Fibroblast of lung (primary cell): ENCODE measurements at regions not wholly inside any gene's neighbourhood (a gene's known extent, or its start where the extent isn't known, plus 50 kb on each side); places are given as distances from the start of the nearest gene placed in this dataset.

Experiments
- DNase-seq, 2 donors: peaks; one replicate each; pipeline versions ENCODE4 v3.0.0 to v3.0.0-alpha.2; 2010; ENCODE audit warnings: low read depth in 2 of 2
- H2AFZ ChIP-seq: 2 replicates; pipeline ENCODE4 v1.5.1; 2012; ENCODE audit warnings: low read length, control low read depth, inconsistent platforms
- H3K27ac ChIP-seq: 2 replicates; pipeline ENCODE4 v1.5.1; 2011; ENCODE audit warnings: low read length, control low read depth; ENCODE audit not compliant: insufficient read depth
- H3K27me3 ChIP-seq: 2 replicates; pipeline ENCODE4 v1.5.1; 2011; ENCODE audit warnings: mild to moderate bottlenecking, low read length; ENCODE audit not compliant: control insufficient read depth, insufficient read depth
- H3K36me3 ChIP-seq: 2 replicates; pipeline ENCODE4 v1.5.1; 2011; ENCODE audit warnings: low read length; ENCODE audit not compliant: control insufficient read depth, insufficient read depth
- H3K4me1 ChIP-seq: 2 replicates; pipeline ENCODE4 v1.5.1; 2011; ENCODE audit warnings: low read length; ENCODE audit not compliant: control insufficient read depth, insufficient read depth; ENCODE audit errors: extremely low read depth
- H3K4me2 ChIP-seq: 2 replicates; pipeline ENCODE4 v1.5.1; 2011; ENCODE audit warnings: low read length, control low read depth; ENCODE audit not compliant: insufficient read depth; ENCODE audit errors: extremely low read depth
- H3K4me3 ChIP-seq, 4 experiments: fragments of 200-600 bp in 1 of 4; sonication (generic) in 1 of 4; replicated peaks in 1 of 4; 2 replicates each; pipeline ENCODE4 v1.5.1; 2011 to 2016; ENCODE audit warnings: low read length in 4 of 4, low read depth in 3 of 4, mild to moderate bottlenecking in 3 of 4, control low read depth in 2 of 4, inconsistent platforms in 1 of 4, mixed read lengths in 1 of 4; ENCODE audit not compliant: insufficient read depth in 1 of 4; ENCODE audit errors: control extremely low read depth in 1 of 4
- H3K79me2 ChIP-seq: 2 replicates; pipeline ENCODE4 v1.5.1; 2012; ENCODE audit warnings: mild to moderate bottlenecking, low read length, inconsistent platforms; ENCODE audit not compliant: control insufficient read depth, insufficient read depth
- H3K9ac ChIP-seq: 2 replicates; pipeline ENCODE4 v1.5.1; 2011; ENCODE audit warnings: mild to moderate bottlenecking, low read length, control low read depth; ENCODE audit not compliant: insufficient read depth
- H3K9me3 ChIP-seq: 2 replicates; pipeline ENCODE4 v1.5.1; 2012; ENCODE audit warnings: low read depth, low read length; ENCODE audit not compliant: control insufficient read depth, insufficient read depth
- H4K20me1 ChIP-seq: 2 replicates; pipeline ENCODE4 v1.5.1; 2011; ENCODE audit warnings: low read length; ENCODE audit not compliant: control insufficient read depth, insufficient read depth; ENCODE audit errors: extremely low read depth
- EZH2 ChIP-seq: IDR thresholded peaks from 2 replicates; pipeline ENCODE4 v1.5.1; 2012; ENCODE audit warnings: low read length, control low read depth, mild to moderate bottlenecking; ENCODE audit errors: missing control alignments
- TF ChIP-seq, protein P1 (sequence below), 2 donors: IDR thresholded peaks in 1 of 2; conservative IDR thresholded peaks in 1 of 2; 1 replicate in 1 of 2; 2 replicates in 1 of 2; pipeline ENCODE4 v1.5.1; 2011 to 2012; ENCODE audit warnings: low read length in 2 of 2, control low read depth in 1 of 2, inconsistent platforms in 1 of 2, low read depth in 1 of 2, mild to moderate bottlenecking in 1 of 2

DNA sequence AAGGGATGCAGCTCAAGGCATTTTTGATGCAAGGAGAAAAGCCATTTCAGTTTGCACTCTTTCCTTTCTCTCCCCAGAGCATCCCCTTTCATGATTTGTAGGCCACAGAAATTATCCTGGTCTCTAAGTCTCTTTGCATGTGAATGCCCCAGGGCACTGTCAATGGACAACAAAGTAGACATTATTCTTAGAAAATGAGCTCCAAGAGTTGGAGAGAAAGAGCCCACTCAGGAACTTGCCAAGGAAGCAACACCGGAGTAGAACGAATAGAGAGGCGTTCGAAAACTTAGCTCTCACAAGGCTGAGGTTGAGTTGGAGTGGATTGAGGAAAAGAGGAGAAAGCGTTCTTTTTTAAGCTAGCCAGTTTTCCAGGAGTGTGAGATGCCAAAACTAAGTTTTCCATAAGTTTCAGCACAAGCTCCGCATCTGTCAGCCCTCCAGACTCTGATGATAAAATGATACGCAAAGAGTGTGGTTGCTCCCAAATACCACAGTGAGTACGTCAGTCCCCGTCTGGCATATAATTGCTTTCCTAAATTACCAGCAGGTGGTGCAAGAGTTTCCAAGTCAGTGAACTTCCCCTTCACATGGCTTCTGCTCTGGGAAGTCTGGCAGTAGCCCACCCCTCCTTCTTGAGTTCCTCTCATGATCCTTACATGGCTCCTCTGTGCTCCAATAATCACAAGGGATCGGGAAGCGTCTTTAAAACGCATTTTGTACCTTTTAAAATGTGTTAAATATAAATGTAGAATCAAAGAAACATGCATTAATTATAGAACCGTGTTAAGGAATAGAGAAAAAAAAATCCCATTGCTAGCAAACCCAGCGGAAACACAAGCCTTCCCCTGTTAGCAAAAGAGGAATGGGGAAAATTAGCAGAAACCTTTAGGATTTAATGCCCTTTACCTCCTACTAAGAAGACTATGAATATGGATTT is 1060.6 kb upstream of the FANCL start:
- Histone ChIP-seq H3K79me2 (no peaks in the 10 kb centered on the region), H3K27me3 (no peaks in the 10 kb centered on the region), H3K4me1 (no peaks in the 10 kb centered on the region), H3K4me3 (no peak overlapping the region), H2AFZ (no peak overlapping the region), H3K27ac (no peak overlapping the region), H3K9ac (no peak overlapping the region), H3K4me2 (no peak overlapping the region), H4K20me1 (no peaks in the 10 kb centered on the region), H3K9me3 (no peaks in the 10 kb centered on the region), H3K36me3 (no peaks in the 10 kb centered on the region)
- TF ChIP-seq, protein P1, sequence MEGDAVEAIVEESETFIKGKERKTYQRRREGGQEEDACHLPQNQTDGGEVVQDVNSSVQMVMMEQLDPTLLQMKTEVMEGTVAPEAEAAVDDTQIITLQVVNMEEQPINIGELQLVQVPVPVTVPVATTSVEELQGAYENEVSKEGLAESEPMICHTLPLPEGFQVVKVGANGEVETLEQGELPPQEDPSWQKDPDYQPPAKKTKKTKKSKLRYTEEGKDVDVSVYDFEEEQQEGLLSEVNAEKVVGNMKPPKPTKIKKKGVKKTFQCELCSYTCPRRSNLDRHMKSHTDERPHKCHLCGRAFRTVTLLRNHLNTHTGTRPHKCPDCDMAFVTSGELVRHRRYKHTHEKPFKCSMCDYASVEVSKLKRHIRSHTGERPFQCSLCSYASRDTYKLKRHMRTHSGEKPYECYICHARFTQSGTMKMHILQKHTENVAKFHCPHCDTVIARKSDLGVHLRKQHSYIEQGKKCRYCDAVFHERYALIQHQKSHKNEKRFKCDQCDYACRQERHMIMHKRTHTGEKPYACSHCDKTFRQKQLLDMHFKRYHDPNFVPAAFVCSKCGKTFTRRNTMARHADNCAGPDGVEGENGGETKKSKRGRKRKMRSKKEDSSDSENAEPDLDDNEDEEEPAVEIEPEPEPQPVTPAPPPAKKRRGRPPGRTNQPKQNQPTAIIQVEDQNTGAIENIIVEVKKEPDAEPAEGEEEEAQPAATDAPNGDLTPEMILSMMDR (conservative IDR thresholded peaks at IDR 0.05 in 1 of 2, IDR thresholded peaks at IDR 0.05 in 1 of 2; ENCODE audit: low read depth in 1 of 2, low read length in 2 of 2), result peak in 1 of 2 donors; percentile 53
- TF ChIP-seq EZH2, result no peak
- DNase-seq, result peak; percentile 71 to 75

DNA sequence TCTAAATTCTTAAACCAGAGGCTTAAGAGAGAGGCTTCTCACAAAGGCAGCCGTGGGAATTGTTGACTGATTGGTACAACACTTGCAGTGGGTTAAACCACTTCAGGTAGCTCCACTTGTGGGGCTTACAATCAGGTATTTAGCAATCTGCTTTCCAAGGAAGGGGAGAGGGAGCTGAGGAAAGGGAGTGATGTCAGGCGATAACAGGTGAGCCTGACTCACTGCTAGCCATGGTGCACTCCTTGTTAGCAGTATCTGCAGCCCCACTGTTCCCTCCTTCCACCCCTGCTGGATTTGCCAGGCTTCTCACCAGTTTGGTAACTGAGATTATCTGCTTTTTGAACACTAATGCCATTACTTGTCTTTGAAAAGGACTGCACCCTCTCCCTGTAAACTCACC is 1056.7 kb upstream of the FANCL start:
- H3K36me3 ChIP-seq, result no peaks in the 10 kb centered on the region
- H3K27ac ChIP-seq, result no peak overlapping the region
- no peaks in the 10 kb centered on the region for H3K27me3 ChIP-seq
- H3K4me3 ChIP-seq, result no peak overlapping the region
- no peaks in the 10 kb centered on the region for H3K4me1 ChIP-seq
- DNase-seq, result no peak
- H3K9ac ChIP-seq, result no peak overlapping the region
- H3K9me3 ChIP-seq, result no peaks in the 10 kb centered on the region
- no peaks in the 10 kb centered on the region for H4K20me1 ChIP-seq
- H2AFZ ChIP-seq, result no peak overlapping the region
- TF ChIP-seq, protein P1 (conservative IDR thresholded peaks at IDR 0.05 in 1 of 2, IDR thresholded peaks at IDR 0.05 in 1 of 2; ENCODE audit: low read depth in 1 of 2, low read length in 2 of 2), result no peak
- no peak for TF ChIP-seq EZH2
- H3K79me2 ChIP-seq, result no peaks in the 10 kb centered on the region
- H3K4me2 ChIP-seq, result no peak overlapping the region

DNA sequence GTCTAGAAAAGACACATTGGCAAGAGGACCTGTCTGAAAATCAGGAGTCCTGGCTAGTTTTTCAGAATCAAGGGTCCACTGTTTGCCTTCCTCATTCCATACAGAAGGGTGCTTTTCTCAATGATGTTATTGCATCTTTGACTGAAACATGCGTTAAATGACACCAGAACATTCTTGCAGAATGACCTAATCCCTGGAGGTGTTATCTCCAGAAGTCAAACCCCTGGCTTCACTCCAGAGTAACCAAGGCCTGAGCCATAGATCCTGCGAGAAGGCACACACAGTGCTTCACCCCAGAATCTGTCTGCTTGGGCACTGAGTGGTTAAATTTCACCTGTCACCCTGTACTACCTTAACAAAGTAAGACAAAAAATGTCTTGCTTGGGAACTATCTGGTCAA is 1055.2 kb upstream of the FANCL start:
- Histone ChIP-seq H3K27me3 (no peaks in the 10 kb centered on the region), H3K4me1 (no peaks in the 10 kb centered on the region), H4K20me1 (no peaks in the 10 kb centered on the region), H3K79me2 (no peaks in the 10 kb centered on the region), H3K9me3 (no peaks in the 10 kb centered on the region), H3K9ac (no peak overlapping the region), H3K4me2 (no peak overlapping the region), H3K36me3 (no peaks in the 10 kb centered on the region), H3K4me3 (no peak overlapping the region), H3K27ac (no peak overlapping the region), H2AFZ (no peak overlapping the region)
- TF ChIP-seq, protein P1 (conservative IDR thresholded peaks at IDR 0.05 in 1 of 2, IDR thresholded peaks at IDR 0.05 in 1 of 2; ENCODE audit: low read depth in 1 of 2, low read length in 2 of 2), result no peak
- no peak for TF ChIP-seq EZH2
- peak in 1 of 2 donors; percentile 2 for DNase-seq
